ENCODE measurements at regions not wholly inside any gene's neighbourhood (a gene's known extent, or its start where the extent isn't known, plus 50 kb on each side); places are given as distances from the start of the nearest gene placed in this dataset.

- TF ChIP-seq, protein P1, sequence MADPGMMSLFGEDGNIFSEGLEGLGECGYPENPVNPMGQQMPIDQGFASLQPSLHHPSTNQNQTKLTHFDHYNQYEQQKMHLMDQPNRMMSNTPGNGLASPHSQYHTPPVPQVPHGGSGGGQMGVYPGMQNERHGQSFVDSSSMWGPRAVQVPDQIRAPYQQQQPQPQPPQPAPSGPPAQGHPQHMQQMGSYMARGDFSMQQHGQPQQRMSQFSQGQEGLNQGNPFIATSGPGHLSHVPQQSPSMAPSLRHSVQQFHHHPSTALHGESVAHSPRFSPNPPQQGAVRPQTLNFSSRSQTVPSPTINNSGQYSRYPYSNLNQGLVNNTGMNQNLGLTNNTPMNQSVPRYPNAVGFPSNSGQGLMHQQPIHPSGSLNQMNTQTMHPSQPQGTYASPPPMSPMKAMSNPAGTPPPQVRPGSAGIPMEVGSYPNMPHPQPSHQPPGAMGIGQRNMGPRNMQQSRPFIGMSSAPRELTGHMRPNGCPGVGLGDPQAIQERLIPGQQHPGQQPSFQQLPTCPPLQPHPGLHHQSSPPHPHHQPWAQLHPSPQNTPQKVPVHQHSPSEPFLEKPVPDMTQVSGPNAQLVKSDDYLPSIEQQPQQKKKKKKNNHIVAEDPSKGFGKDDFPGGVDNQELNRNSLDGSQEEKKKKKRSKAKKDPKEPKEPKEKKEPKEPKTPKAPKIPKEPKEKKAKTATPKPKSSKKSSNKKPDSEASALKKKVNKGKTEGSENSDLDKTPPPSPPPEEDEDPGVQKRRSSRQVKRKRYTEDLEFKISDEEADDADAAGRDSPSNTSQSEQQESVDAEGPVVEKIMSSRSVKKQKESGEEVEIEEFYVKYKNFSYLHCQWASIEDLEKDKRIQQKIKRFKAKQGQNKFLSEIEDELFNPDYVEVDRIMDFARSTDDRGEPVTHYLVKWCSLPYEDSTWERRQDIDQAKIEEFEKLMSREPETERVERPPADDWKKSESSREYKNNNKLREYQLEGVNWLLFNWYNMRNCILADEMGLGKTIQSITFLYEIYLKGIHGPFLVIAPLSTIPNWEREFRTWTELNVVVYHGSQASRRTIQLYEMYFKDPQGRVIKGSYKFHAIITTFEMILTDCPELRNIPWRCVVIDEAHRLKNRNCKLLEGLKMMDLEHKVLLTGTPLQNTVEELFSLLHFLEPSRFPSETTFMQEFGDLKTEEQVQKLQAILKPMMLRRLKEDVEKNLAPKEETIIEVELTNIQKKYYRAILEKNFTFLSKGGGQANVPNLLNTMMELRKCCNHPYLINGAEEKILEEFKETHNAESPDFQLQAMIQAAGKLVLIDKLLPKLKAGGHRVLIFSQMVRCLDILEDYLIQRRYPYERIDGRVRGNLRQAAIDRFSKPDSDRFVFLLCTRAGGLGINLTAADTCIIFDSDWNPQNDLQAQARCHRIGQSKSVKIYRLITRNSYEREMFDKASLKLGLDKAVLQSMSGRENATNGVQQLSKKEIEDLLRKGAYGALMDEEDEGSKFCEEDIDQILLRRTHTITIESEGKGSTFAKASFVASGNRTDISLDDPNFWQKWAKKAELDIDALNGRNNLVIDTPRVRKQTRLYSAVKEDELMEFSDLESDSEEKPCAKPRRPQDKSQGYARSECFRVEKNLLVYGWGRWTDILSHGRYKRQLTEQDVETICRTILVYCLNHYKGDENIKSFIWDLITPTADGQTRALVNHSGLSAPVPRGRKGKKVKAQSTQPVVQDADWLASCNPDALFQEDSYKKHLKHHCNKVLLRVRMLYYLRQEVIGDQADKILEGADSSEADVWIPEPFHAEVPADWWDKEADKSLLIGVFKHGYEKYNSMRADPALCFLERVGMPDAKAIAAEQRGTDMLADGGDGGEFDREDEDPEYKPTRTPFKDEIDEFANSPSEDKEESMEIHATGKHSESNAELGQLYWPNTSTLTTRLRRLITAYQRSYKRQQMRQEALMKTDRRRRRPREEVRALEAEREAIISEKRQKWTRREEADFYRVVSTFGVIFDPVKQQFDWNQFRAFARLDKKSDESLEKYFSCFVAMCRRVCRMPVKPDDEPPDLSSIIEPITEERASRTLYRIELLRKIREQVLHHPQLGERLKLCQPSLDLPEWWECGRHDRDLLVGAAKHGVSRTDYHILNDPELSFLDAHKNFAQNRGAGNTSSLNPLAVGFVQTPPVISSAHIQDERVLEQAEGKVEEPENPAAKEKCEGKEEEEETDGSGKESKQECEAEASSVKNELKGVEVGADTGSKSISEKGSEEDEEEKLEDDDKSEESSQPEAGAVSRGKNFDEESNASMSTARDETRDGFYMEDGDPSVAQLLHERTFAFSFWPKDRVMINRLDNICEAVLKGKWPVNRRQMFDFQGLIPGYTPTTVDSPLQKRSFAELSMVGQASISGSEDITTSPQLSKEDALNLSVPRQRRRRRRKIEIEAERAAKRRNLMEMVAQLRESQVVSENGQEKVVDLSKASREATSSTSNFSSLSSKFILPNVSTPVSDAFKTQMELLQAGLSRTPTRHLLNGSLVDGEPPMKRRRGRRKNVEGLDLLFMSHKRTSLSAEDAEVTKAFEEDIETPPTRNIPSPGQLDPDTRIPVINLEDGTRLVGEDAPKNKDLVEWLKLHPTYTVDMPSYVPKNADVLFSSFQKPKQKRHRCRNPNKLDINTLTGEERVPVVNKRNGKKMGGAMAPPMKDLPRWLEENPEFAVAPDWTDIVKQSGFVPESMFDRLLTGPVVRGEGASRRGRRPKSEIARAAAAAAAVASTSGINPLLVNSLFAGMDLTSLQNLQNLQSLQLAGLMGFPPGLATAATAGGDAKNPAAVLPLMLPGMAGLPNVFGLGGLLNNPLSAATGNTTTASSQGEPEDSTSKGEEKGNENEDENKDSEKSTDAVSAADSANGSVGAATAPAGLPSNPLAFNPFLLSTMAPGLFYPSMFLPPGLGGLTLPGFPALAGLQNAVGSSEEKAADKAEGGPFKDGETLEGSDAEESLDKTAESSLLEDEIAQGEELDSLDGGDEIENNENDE (IDR thresholded peaks at IDR 0.05; ENCODE audit: insufficient replicate concordance, low read length) = no peak
- TF ChIP-seq EGR1 (IDR thresholded peaks at IDR 0.05; ENCODE audit: borderline replicate concordance, low read depth, low read length) = no peak
- no peak for TF ChIP-seq ZNF274 (IDR thresholded peaks at IDR 0.05; ENCODE audit: borderline replicate concordance, extremely low read depth, low read length)
- TF ChIP-seq USF2 (IDR thresholded peaks at IDR 0.05; ENCODE audit: low read length) = no peak
- no peak for TF ChIP-seq CEBPB (IDR thresholded peaks at IDR 0.05; ENCODE audit: low read depth, low read length)
- TF ChIP-seq GABPA (IDR thresholded peaks at IDR 0.05; ENCODE audit: borderline replicate concordance, insufficient read depth, low read length) = no peak
- TF ChIP-seq FOSL1 (IDR thresholded peaks at IDR 0.05; ENCODE audit: insufficient read depth, low read depth, low read length) = no peak
- no peak for TF ChIP-seq EZH2 (IDR thresholded peaks at IDR 0.05; ENCODE audit: low read depth, low read length, severe bottlenecking)
These were observed 78.2 kb upstream of the UMPS start (continued) for GRCh38 chr3:124652009-124652408.
